ENCODE measurements at regions not wholly inside any gene's neighbourhood (a gene's known extent, or its start where the extent isn't known, plus 50 kb on each side); places are given as distances from the start of the nearest gene placed in this dataset.
"Not testable (repeated sequence)": the region's sequence is repeated elsewhere in the genome, so short reads cannot be mapped to it uniquely, and the experiment has no call there.

DNA sequence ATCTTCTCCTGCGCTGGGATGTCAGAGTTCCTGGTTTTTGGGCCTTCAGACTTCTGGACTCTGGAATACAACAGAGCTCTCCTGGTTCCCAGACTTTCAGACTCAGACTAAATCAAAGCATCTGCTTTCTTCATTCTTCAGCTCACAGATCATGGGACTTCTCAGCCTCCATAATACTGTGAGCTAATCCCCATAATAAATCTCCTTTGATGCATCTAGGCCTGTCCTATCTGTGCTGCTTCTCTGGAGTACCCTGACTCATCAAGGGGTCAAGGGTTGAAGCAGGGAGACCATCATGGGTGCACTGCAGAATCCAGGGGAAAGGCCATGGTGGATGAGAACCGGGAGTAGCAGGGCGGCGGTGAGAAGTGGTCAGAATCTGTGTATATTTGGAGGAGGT lies 1094.1 kb upstream of the TMEM132C start:
- ATAC-seq (ENCODE audit: insufficient read depth, low FRiP score) (no peak), DNase-seq (no peak)
- Histone ChIP-seq H3K27ac (ENCODE audit: low read depth in 1 of 2, low read length in 1 of 2) (no peak overlapping the region), H3K4me3 (no peak overlapping the region), H3K9me3 (ENCODE audit: control insufficient read depth in 4 of 4, insufficient read depth in 3 of 4, low read length in 3 of 4) (peaks cover 0 to 15% (median 9%) of the 10 kb centered on the region in 4 donors), H3K9ac (ENCODE audit: insufficient read depth in 1 of 2, low read length in 2 of 2) (no peak overlapping the region), H3K4me1 (ENCODE audit: control insufficient read depth in 5 of 5, insufficient read depth in 5 of 5, low read length in 5 of 5) (no peaks in the 10 kb centered on the region), H3K36me3 (ENCODE audit: control insufficient read depth in 4 of 4, insufficient read depth in 4 of 4, low read length in 4 of 4) (no peaks in the 10 kb centered on the region), H3K27me3 (ENCODE audit: control insufficient read depth in 3 of 3, insufficient read depth in 3 of 3, low read length in 2 of 3) (no peaks in the 10 kb centered on the region)
- TF ChIP-seq, protein P1, sequence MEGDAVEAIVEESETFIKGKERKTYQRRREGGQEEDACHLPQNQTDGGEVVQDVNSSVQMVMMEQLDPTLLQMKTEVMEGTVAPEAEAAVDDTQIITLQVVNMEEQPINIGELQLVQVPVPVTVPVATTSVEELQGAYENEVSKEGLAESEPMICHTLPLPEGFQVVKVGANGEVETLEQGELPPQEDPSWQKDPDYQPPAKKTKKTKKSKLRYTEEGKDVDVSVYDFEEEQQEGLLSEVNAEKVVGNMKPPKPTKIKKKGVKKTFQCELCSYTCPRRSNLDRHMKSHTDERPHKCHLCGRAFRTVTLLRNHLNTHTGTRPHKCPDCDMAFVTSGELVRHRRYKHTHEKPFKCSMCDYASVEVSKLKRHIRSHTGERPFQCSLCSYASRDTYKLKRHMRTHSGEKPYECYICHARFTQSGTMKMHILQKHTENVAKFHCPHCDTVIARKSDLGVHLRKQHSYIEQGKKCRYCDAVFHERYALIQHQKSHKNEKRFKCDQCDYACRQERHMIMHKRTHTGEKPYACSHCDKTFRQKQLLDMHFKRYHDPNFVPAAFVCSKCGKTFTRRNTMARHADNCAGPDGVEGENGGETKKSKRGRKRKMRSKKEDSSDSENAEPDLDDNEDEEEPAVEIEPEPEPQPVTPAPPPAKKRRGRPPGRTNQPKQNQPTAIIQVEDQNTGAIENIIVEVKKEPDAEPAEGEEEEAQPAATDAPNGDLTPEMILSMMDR (IDR thresholded peaks at IDR 0.05; ENCODE audit: control extremely low read depth, extremely low read depth): no peak
- WGBS, 2 donors: 76 to 90% methylated on average over 4 of the region's 4 CpGs

DNA sequence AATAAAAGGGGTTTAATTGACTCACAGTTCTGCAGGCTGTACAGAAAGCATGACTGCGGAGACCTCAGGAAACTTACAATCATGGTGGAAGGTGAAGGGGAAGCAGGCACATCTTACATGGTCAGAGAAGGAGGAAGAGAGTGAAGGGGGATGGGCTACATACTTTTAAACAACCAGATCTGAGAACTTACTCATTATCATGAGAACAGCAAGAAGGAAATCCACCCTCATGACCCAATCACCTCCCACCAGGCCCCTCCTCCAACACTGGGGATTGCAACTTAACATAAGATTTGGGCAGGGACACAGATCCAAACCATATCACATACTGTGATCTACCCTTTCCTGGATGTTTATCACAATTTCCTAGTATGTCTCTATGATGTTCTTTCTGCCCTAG lies 1093.0 kb upstream of the TMEM132C start:
- not testable (repeated sequence) for H3K36me3 ChIP-seq (ENCODE audit: control insufficient read depth in 4 of 4, insufficient read depth in 4 of 4, low read length in 4 of 4); ATAC-seq (ENCODE audit: insufficient read depth, low FRiP score); H3K9ac ChIP-seq (ENCODE audit: insufficient read depth in 1 of 2, low read length in 2 of 2); H3K4me3 ChIP-seq; H3K27me3 ChIP-seq (ENCODE audit: control insufficient read depth in 3 of 3, insufficient read depth in 3 of 3, low read length in 2 of 3); DNase-seq; H3K27ac ChIP-seq (ENCODE audit: low read depth in 1 of 2, low read length in 1 of 2); H3K4me1 ChIP-seq (ENCODE audit: control insufficient read depth in 5 of 5, insufficient read depth in 5 of 5, low read length in 5 of 5)
- WGBS, 2 donors: 84 to 97% methylated on average over 1 of the region's 1 CpG
- peaks cover 0 to 15% (median 10%) of the 10 kb centered on the region in 4 donors for H3K9me3 ChIP-seq (ENCODE audit: control insufficient read depth in 4 of 4, insufficient read depth in 3 of 4, low read length in 3 of 4)

DNA sequence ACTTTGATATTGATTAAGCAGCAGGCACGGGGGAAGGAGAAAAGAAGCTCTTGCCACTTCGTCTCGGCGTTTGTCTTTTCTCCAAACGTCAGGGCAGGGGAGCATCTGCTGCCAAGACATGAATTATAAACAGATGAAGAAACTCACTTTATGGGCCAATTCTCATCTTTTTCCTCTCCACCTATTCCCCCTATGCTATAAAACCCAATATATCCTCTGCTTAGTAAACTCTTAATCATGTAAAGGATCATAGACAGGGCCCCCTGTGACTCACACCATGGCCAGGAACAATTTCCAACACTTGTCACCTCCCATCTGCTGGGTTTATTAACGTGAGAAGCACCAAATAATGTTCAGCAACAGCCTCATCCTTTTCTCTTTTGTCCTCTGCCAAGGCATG lies 1092.1 kb upstream of the TMEM132C start:
- TF ChIP-seq, protein P1 (IDR thresholded peaks at IDR 0.05; ENCODE audit: control extremely low read depth, extremely low read depth): no peak
- no peak overlapping the region for H3K9ac ChIP-seq (ENCODE audit: insufficient read depth in 1 of 2, low read length in 2 of 2)
- no peaks in the 10 kb centered on the region for H3K4me1 ChIP-seq (ENCODE audit: control insufficient read depth in 5 of 5, insufficient read depth in 5 of 5, low read length in 5 of 5)
- 76 to 83% methylated on average over 6 of the region's 6 CpGs for WGBS, 2 donors
- H3K36me3 ChIP-seq (ENCODE audit: control insufficient read depth in 4 of 4, insufficient read depth in 4 of 4, low read length in 4 of 4): no peaks in the 10 kb centered on the region
- ATAC-seq (ENCODE audit: insufficient read depth, low FRiP score) (no peak), DNase-seq (no peak)
- H3K27me3 ChIP-seq (ENCODE audit: control insufficient read depth in 3 of 3, insufficient read depth in 3 of 3, low read length in 2 of 3): no peaks in the 10 kb centered on the region
- peaks cover 0 to 15% (median 10%) of the 10 kb centered on the region in 4 donors for H3K9me3 ChIP-seq (ENCODE audit: control insufficient read depth in 4 of 4, insufficient read depth in 3 of 4, low read length in 3 of 4)
- H3K4me3 ChIP-seq: no peak overlapping the region
- no peak overlapping the region for H3K27ac ChIP-seq (ENCODE audit: low read depth in 1 of 2, low read length in 1 of 2)

- Histone ChIP-seq H3K27ac (ENCODE audit: low read depth in 1 of 2, low read length in 1 of 2) (no peak overlapping the region), H3K9ac (ENCODE audit: insufficient read depth in 1 of 2, low read length in 2 of 2) (no peak overlapping the region), H3K4me3 (no peak overlapping the region), H3K27me3 (ENCODE audit: control insufficient read depth in 3 of 3, insufficient read depth in 3 of 3, low read length in 2 of 3) (no peaks in the 10 kb centered on the region), H3K9me3 (ENCODE audit: control insufficient read depth in 4 of 4, insufficient read depth in 3 of 4, low read length in 3 of 4) (peaks cover 0 to 15% (median 10%) of the 10 kb centered on the region in 4 donors), H3K36me3 (ENCODE audit: control insufficient read depth in 4 of 4, insufficient read depth in 4 of 4, low read length in 4 of 4) (no peaks in the 10 kb centered on the region), H3K4me1 (ENCODE audit: control insufficient read depth in 5 of 5, insufficient read depth in 5 of 5, low read length in 5 of 5) (no peaks in the 10 kb centered on the region)
- TF ChIP-seq, protein P1 (IDR thresholded peaks at IDR 0.05; ENCODE audit: control extremely low read depth, extremely low read depth): no peak
- 78 to 89% methylated on average over 4 of the region's 4 CpGs for WGBS, 2 donors
- DNase-seq (no peak), ATAC-seq (ENCODE audit: insufficient read depth, low FRiP score) (no peak)
These were observed 1091.6 kb upstream of the TMEM132C start for GRCh38 chr12:127175361-127175760.
